ENCODE measurements at regions not wholly inside any gene's neighbourhood (a gene's known extent, or its start where the extent isn't known, plus 50 kb on each side); places are given as distances from the start of the nearest gene placed in this dataset.

GRCh38 chr1:105585791-105586190 lies 1470.7 kb upstream of the PRMT6 start:
- TF ChIP-seq POLR2AphosphoS5 (IDR thresholded peaks at IDR 0.05; ENCODE audit: low read depth, low read length) (no peak), TAF1 (IDR thresholded peaks at IDR 0.05; ENCODE audit: borderline replicate concordance, insufficient read depth, low read length) (no peak)
